H1 (cell line): ENCODE measurements at regions not wholly inside any gene's neighbourhood (a gene's known extent, or its start where the extent isn't known, plus 50 kb on each side); places are given as distances from the start of the nearest gene placed in this dataset.

Experiments
- CTCF ChIA-PET: fragments of 300-600 bp; sonication (Branson Sonifier 250); formaldehyde crosslinking; loops from one replicate; lab custom pipeline; 2021; ENCODE audit not compliant: partially characterized antibody; lab: Charles Lee
- POLR2A ChIA-PET: fragments of 300-600 bp; sonication (Branson Sonifier 250); formaldehyde crosslinking; loops from one replicate; lab custom pipeline; 2021; ENCODE audit warnings: inconsistent platforms; ENCODE audit not compliant: partially characterized antibody; lab: Charles Lee
- DNase-seq, 2 experiments: peaks; one replicate each; pipeline versions ENCODE4 v3.0.0 to v3.0.0-alpha.2; 2010 to 2022; ENCODE audit warnings: low spot score in 2 of 2, low read depth in 1 of 2, mixed read lengths in 1 of 2
- FAIRE-seq: peaks from 2 replicates; lab custom pipeline; 2011; peaks lifted over from hg19 to GRCh38; lab: Jason Lieb, UNC
- H2AFZ ChIP-seq: 2 replicates; pipeline ENCODE4 v1.8.1; 2012; ENCODE audit warnings: low read length, inconsistent platforms
- H2AK5ac ChIP-seq: 2 replicates; pipeline ENCODE4 v1.6.1; 2013; ENCODE audit warnings: low read depth, low read length
- H2BK120ac ChIP-seq: replicated peaks from 2 replicates; pipeline ENCODE3; 2013; ENCODE audit warnings: low read depth, low read length, inconsistent platforms
- H2BK12ac ChIP-seq: 2 replicates; pipeline ENCODE4 v1.6.1; 2013; ENCODE audit warnings: low read depth, low read length
- H2BK15ac ChIP-seq: 2 replicates; pipeline ENCODE4 v1.6.1; 2013; ENCODE audit warnings: low read length
- H2BK20ac ChIP-seq: 2 replicates; pipeline ENCODE4 v1.6.1; 2013; ENCODE audit warnings: low read length
- H2BK5ac ChIP-seq: 2 replicates; pipeline ENCODE4 v1.6.1; 2013; ENCODE audit warnings: low read depth, low read length
- H3K14ac ChIP-seq: 2 replicates; pipeline ENCODE4 v1.6.1; 2013; ENCODE audit warnings: inconsistent platforms; ENCODE audit not compliant: insufficient read length
- H3K18ac ChIP-seq: 2 replicates; pipeline ENCODE4 v1.6.1; 2013; ENCODE audit warnings: low read length; ENCODE audit errors: extremely low read depth
- H3K23ac ChIP-seq: 2 replicates; pipeline ENCODE4 v1.6.1; 2013; ENCODE audit warnings: inconsistent platforms; ENCODE audit not compliant: insufficient read length
- H3K23me2 ChIP-seq: 2 replicates; pipeline ENCODE4 v1.6.1; 2013; ENCODE audit warnings: low read depth, low read length
- H3K27ac ChIP-seq: 2 replicates; pipeline ENCODE4 v1.6.1; 2011; ENCODE audit warnings: low read depth, low read length, inconsistent platforms
- H3K27me3 ChIP-seq, 4 experiments: replicated peaks in 1 of 4; 1 replicate in 1 of 4; 2 replicates in 3 of 4; pipeline versions ENCODE4 v1.6.1 to v1.8.1; 2011 to 2013; ENCODE audit warnings: low read length in 3 of 4, mild to moderate bottlenecking in 3 of 4, inconsistent platforms in 2 of 4, mixed read lengths in 2 of 4, moderate library complexity in 1 of 4; ENCODE audit not compliant: control insufficient read depth in 3 of 4, insufficient read depth in 3 of 4; ENCODE audit errors: extremely low read depth in 1 of 4
- H3K36me3 ChIP-seq, 4 experiments: 2 replicates each; pipeline versions ENCODE4 v1.6.1 to v1.8.1; 2011 to 2013; ENCODE audit warnings: mild to moderate bottlenecking in 4 of 4, low read length in 3 of 4, moderate library complexity in 2 of 4, control low read depth in 1 of 4, inconsistent platforms in 1 of 4; ENCODE audit not compliant: insufficient read depth in 4 of 4, control insufficient read depth in 2 of 4
- H3K4ac ChIP-seq: replicated peaks from 2 replicates; pipeline ENCODE3; 2013; ENCODE audit warnings: low read length, low read depth, mixed read lengths, inconsistent platforms; ENCODE audit not compliant: insufficient read length
- H3K4me1 ChIP-seq, 4 experiments: replicated peaks in 1 of 4; 1 replicate in 1 of 4; 2 replicates in 3 of 4; pipeline versions ENCODE4 v1.6.1 to v1.8.1; 2011 to 2013; ENCODE audit warnings: low read length in 3 of 4, inconsistent platforms in 2 of 4, mixed read lengths in 1 of 4; ENCODE audit not compliant: insufficient read depth in 4 of 4, control insufficient read depth in 3 of 4
- H3K4me2 ChIP-seq, 2 experiments: 2 replicates each; pipeline versions ENCODE4 v1.6.1 to v1.8.1; 2011 to 2013; ENCODE audit warnings: low read depth in 2 of 2, low read length in 2 of 2, control low read depth in 1 of 2, inconsistent platforms in 1 of 2, mild to moderate bottlenecking in 1 of 2; ENCODE audit not compliant: insufficient read depth in 1 of 2
- H3K4me3 ChIP-seq, 4 experiments: fragments of 200-600, 300-600 bp in 1 of 4; sonication (generic), shearing (Covaris generic), sonication (Bioruptor Twin) in 1 of 4; 2 replicates each; pipeline versions ENCODE4 v1.5.1 to v1.8.1; 2011 to 2016; ENCODE audit warnings: low read length in 4 of 4, low read depth in 3 of 4, control low read depth in 2 of 4, inconsistent platforms in 2 of 4, mild to moderate bottlenecking in 2 of 4, mixed read lengths in 1 of 4, moderate library complexity in 1 of 4; ENCODE audit not compliant: insufficient read depth in 2 of 4; ENCODE audit errors: extremely low read depth in 1 of 4
- H3K56ac ChIP-seq: replicated peaks from 2 replicates; pipeline ENCODE3; 2013; ENCODE audit warnings: low read depth, mild to moderate bottlenecking, mixed read lengths, low read length, inconsistent platforms; ENCODE audit not compliant: insufficient read length
- H3K79me1 ChIP-seq: 2 replicates; pipeline ENCODE4 v1.6.1; 2013; ENCODE audit warnings: low read depth, low read length, control low read depth
- H3K79me2 ChIP-seq, 2 experiments: 2 replicates each; pipeline versions ENCODE4 v1.6.1 to v1.8.1; 2012 to 2013; ENCODE audit warnings: low read length in 2 of 2, mild to moderate bottlenecking in 2 of 2, inconsistent platforms in 1 of 2; ENCODE audit not compliant: insufficient read depth in 2 of 2, control insufficient read depth in 1 of 2
- H3K9ac ChIP-seq, 4 experiments: replicated peaks in 1 of 4; 1 replicate in 1 of 4; 2 replicates in 3 of 4; pipeline versions ENCODE4 v1.6.1 to v1.8.1; 2011 to 2013; ENCODE audit warnings: low read depth in 3 of 4, low read length in 3 of 4, control low read depth in 2 of 4, mild to moderate bottlenecking in 2 of 4, moderate library complexity in 2 of 4, inconsistent platforms in 1 of 4; ENCODE audit errors: extremely low read depth in 1 of 4
- H3K9me3 ChIP-seq, 2 experiments: 2 replicates each; pipeline versions ENCODE4 v1.6.1 to v1.8.1; 2012 to 2013; ENCODE audit warnings: mild to moderate bottlenecking in 2 of 2, moderate library complexity in 2 of 2, control low read depth in 1 of 2, inconsistent platforms in 1 of 2, low read depth in 1 of 2, low read length in 1 of 2, mixed read lengths in 1 of 2; ENCODE audit not compliant: insufficient read depth in 2 of 2
- H4K20me1 ChIP-seq, 2 experiments: replicated peaks in 1 of 2; 2 replicates each; pipeline versions ENCODE3 to v1.8.1; 2011 to 2013; ENCODE audit warnings: inconsistent platforms in 2 of 2, low read length in 2 of 2, mild to moderate bottlenecking in 1 of 2; ENCODE audit not compliant: insufficient read depth in 2 of 2, control insufficient read depth in 1 of 2
- H4K5ac ChIP-seq: 2 replicates; pipeline ENCODE4 v1.6.1; 2013; ENCODE audit warnings: low read length, low read depth, mixed read lengths, inconsistent platforms; ENCODE audit not compliant: insufficient read length
- H4K8ac ChIP-seq: 2 replicates; pipeline ENCODE4 v1.8.0; 2013; ENCODE audit warnings: mild to moderate bottlenecking, moderate library complexity, low read length, inconsistent platforms; ENCODE audit not compliant: insufficient read depth; ENCODE audit errors: extremely low read depth
- H4K91ac ChIP-seq: replicated peaks from 2 replicates; pipeline ENCODE3; 2013; ENCODE audit warnings: low read length, mixed read lengths, inconsistent platforms; ENCODE audit not compliant: insufficient read length
- BACH1 ChIP-seq: IDR thresholded peaks from 2 replicates; pipeline ENCODE4 v1.6.1; 2012; ENCODE audit warnings: low read length, improper control_type of control experiment
- BRCA1 ChIP-seq: IDR thresholded peaks from 2 replicates; pipeline ENCODE4 v1.6.1; 2012; ENCODE audit warnings: low read depth, low read length, improper control_type of control experiment
- MAX ChIP-seq: IDR thresholded peaks from 2 replicates; pipeline ENCODE4 v1.6.1; 2012; ENCODE audit warnings: inconsistent platforms
- RAD21 ChIP-seq, 2 experiments: IDR thresholded peaks in 1 of 2; conservative IDR thresholded peaks in 1 of 2; 2 replicates each; pipeline ENCODE4 v1.6.1; 2011; ENCODE audit warnings: low read depth in 2 of 2, low read length in 2 of 2, improper control_type of control experiment in 1 of 2, inconsistent platforms in 1 of 2, mild to moderate bottlenecking in 1 of 2, moderate library complexity in 1 of 2
- WGBS, 2 experiments: shearing (Covaris generic) in 1 of 2; methylation state at CpG; one replicate each; pipeline versions ENCODE4 v1.1.6 to v1.1.7; 2013 to 2015; ENCODE audit warnings: low lambda C conversion rate in 2 of 2, mixed read lengths in 2 of 2, inconsistent platforms in 1 of 2, low coverage in 1 of 2, missing lambda C conversion rate in 1 of 2; ENCODE audit not compliant: insufficient replicate concordance in 2 of 2, insufficient coverage in 1 of 2, insufficient read length in 1 of 2; ENCODE audit errors: extremely low coverage in 1 of 2, missing lambda C conversion rate in 1 of 2; 5-methylcytosine and 5-hydroxymethylcytosine counted together

- H3K18ac ChIP-seq = no peak overlapping the region
- H3K79me1 ChIP-seq = no peaks in the 10 kb centered on the region
- no peak overlapping the region for H2AK5ac ChIP-seq
- H3K4me3 ChIP-seq = no peak overlapping the region
- H3K27me3 ChIP-seq = no peaks in the 10 kb centered on the region
- no peak overlapping the region for H4K5ac ChIP-seq
- 87% methylated on average over 5 of the region's 5 CpGs; no CpG with 5 or more reads in 1 of the 2 experiments for WGBS, 2 experiments
- H2BK15ac ChIP-seq = no peak overlapping the region
- no peak overlapping the region for H2BK12ac ChIP-seq
- DNase-seq = no peak
- no peak overlapping the region for H4K8ac ChIP-seq
- H3K23ac ChIP-seq = no peak overlapping the region
- peak; percentile 18 to 28; a peak in 3 of 4 replicates for TF ChIP-seq RAD21 (IDR thresholded peaks at IDR 0.05 in 1 of 2, conservative IDR thresholded peaks at IDR 0.05 in 1 of 2; ENCODE audit: low read depth in 2 of 2, low read length in 2 of 2)
- TF ChIP-seq BRCA1 = no peak
- TF ChIP-seq MAX = no peak
- no peak for TF ChIP-seq BACH1
- TF ChIP-seq, all 59 proteins: peak for 1
- Histone ChIP-seq H3K79me2 (no peaks in the 10 kb centered on the region), H2AFZ (no peak overlapping the region), H4K91ac (no peak overlapping the region), H3K14ac (no peak overlapping the region), H3K23me2 (no peaks in the 10 kb centered on the region), H3K9ac (peak overlapping the region in 1 of 4 experiments; percentile 13; a peak in 1 of 7 replicates), H3K4me1 (no peaks in the 10 kb centered on the region; a peak in 1 of 7 replicates), H3K36me3 (no peaks in the 10 kb centered on the region), H3K56ac (no peak overlapping the region), H3K9me3 (no peaks in the 10 kb centered on the region), H2BK120ac (no peak overlapping the region), H3K4ac (no peak overlapping the region), H2BK5ac (no peak overlapping the region), H2BK20ac (no peak overlapping the region), H3K4me2 (no peak overlapping the region), H3K27ac (no peak overlapping the region), H4K20me1 (no peaks in the 10 kb centered on the region)
- FAIRE-seq = no peak
- ChIA-PET CTCF (interaction anchor here (0.6 to 0.7 kb wide), 4 partner anchors 12 to 1359 kb away, joined by 3 to 4 read pairs (median 3); no protein-coding TSS in a partner anchor), POLR2A (no interaction called here)
Observed at GRCh38 chr13:82356667-82357410, 1525.4 kb downstream of the SLITRK1 start.
